SK-N-SH (cell line): ENCODE measurements at regions not wholly inside any gene's neighbourhood (a gene's known extent, or its start where the extent isn't known, plus 50 kb on each side); places are given as distances from the start of the nearest gene placed in this dataset.
A peak's percentile ranks its signal among the peaks of the same experiment; 100 is the strongest.

Source experiments
- CTCF ChIA-PET: fragments of 300-600, 350-600 bp; formaldehyde crosslinking; extraction: SDS; loops from one replicate; lab custom pipeline; 2021; lab: Yijun Ruan, JAX
- POLR2A ChIA-PET: fragments of 350-600 bp; sonication (Branson Sonifier 250); formaldehyde crosslinking; extraction: SDS; loops from one replicate; lab custom pipeline; 2020; ENCODE audit warnings: antibody characterized with exemption, inconsistent platforms; lab: Yijun Ruan, JAX
- DNase-seq: peaks from one replicate; pipeline ENCODE4 v3.0.0; 2012
- H2AFZ ChIP-seq: fragments of 200-600 bp; sonication (generic); 2 replicates; pipeline ENCODE4 v1.8.1; 2016; ENCODE audit warnings: antibody characterized with exemption, mild to moderate bottlenecking, low read depth
- H3F3A ChIP-seq: fragments of 200-600 bp; sonication (generic); replicated peaks from 2 replicates; pipeline ENCODE3; 2016; ENCODE audit warnings: antibody characterized with exemption, mild to moderate bottlenecking; ENCODE audit not compliant: insufficient read depth
- H3K27ac ChIP-seq, 2 experiments: fragments of 200-500 bp in 1 of 2; fragments of 200-600 bp in 1 of 2; sonication (Bioruptor generic) in 1 of 2; sonication (generic), shearing (Covaris generic) in 1 of 2; 2 replicates each; pipeline versions ENCODE4 v1.5.1 to v1.6.1; 2014 to 2016; ENCODE audit warnings: low read depth in 2 of 2, inconsistent platforms in 1 of 2, low read length in 1 of 2, mild to moderate bottlenecking in 1 of 2, mixed read lengths in 1 of 2
- H3K27me3 ChIP-seq: fragments of 200-600 bp; sonication (generic), shearing (Covaris generic); 2 replicates; pipeline ENCODE4 v1.6.1; 2016; ENCODE audit warnings: mixed run types; ENCODE audit not compliant: insufficient read depth
- H3K36me3 ChIP-seq, 2 experiments: fragments of 200-500 bp in 1 of 2; fragments of 200-600 bp in 1 of 2; sonication (Bioruptor generic) in 1 of 2; sonication (generic) in 1 of 2; replicated peaks in 1 of 2; 2 replicates each; pipeline versions ENCODE3 to v1.5.1; 2014 to 2016; ENCODE audit warnings: low read length in 1 of 2, mild to moderate bottlenecking in 1 of 2; ENCODE audit not compliant: insufficient read depth in 2 of 2, control insufficient read depth in 1 of 2
- H3K4me1 ChIP-seq, 2 experiments: fragments of 200-500 bp in 1 of 2; fragments of 200-600 bp in 1 of 2; sonication (Bioruptor generic) in 1 of 2; sonication (generic), shearing (Covaris generic) in 1 of 2; 2 replicates each; pipeline versions ENCODE4 v1.5.1 to v1.6.1; 2014 to 2016; ENCODE audit warnings: low read depth in 1 of 2, low read length in 1 of 2, mixed run types in 1 of 2; ENCODE audit not compliant: insufficient read depth in 2 of 2, control insufficient read depth in 1 of 2
- H3K4me2 ChIP-seq: fragments of 200-600 bp; sonication (generic), shearing (Covaris generic); 2 replicates; pipeline ENCODE4 v1.6.1; 2017; ENCODE audit warnings: mixed run types
- H3K4me3 ChIP-seq, 2 experiments: fragments of 200-500 bp in 1 of 2; fragments of 200-600 bp in 1 of 2; sonication (Bioruptor generic) in 1 of 2; sonication (generic), shearing (Covaris generic) in 1 of 2; 2 replicates each; pipeline versions ENCODE4 v1.5.1 to v1.8.1; 2014 to 2016; ENCODE audit warnings: low read depth in 2 of 2, inconsistent platforms in 1 of 2, low read length in 1 of 2, mild to moderate bottlenecking in 1 of 2, mixed read lengths in 1 of 2, moderate library complexity in 1 of 2
- H3K79me2 ChIP-seq: fragments of 200-600 bp; sonication (generic); 2 replicates; pipeline ENCODE4 v1.8.1; 2017; ENCODE audit warnings: mild to moderate bottlenecking; ENCODE audit not compliant: insufficient read depth
- H3K9ac ChIP-seq: fragments of 200-600 bp; sonication (generic); 2 replicates; pipeline ENCODE4 v1.6.1; 2017; ENCODE audit warnings: mixed run types
- H3K9me2 ChIP-seq: fragments of 200-600 bp; sonication (generic); 2 replicates; pipeline ENCODE4 v1.6.1; 2017; ENCODE audit warnings: mixed run types
- H3K9me3 ChIP-seq: fragments of 200-600 bp; sonication (generic); 2 replicates; pipeline ENCODE4 v1.6.1; 2017; ENCODE audit warnings: mixed run types, mild to moderate bottlenecking, moderate library complexity
- H4K20me1 ChIP-seq: fragments of 200-600 bp; sonication (generic); 2 replicates; pipeline ENCODE4 v1.6.1; 2017; ENCODE audit warnings: mild to moderate bottlenecking, mixed run types; ENCODE audit not compliant: insufficient read depth
- CTCF ChIP-seq: fragments of 200-600 bp; sonication (generic); IDR thresholded peaks from 2 replicates; pipeline ENCODE4 v1.6.1; 2017; ENCODE audit warnings: antibody characterized with exemption, mild to moderate bottlenecking, moderate library complexity
- ELF1 ChIP-seq: IDR thresholded peaks from 2 replicates; pipeline ENCODE4 v1.4.0; 2012
- EP300 ChIP-seq, 2 experiments: IDR thresholded peaks; 2 replicates each; pipeline versions ENCODE4 v1.4.0 to v1.6.1; 2012; ENCODE audit warnings: borderline replicate concordance in 1 of 2, low read depth in 1 of 2, low read length in 1 of 2
- EZH2phosphoT487 ChIP-seq: fragments of 200-600 bp; sonication (generic); IDR thresholded peaks from 2 replicates; pipeline ENCODE4 v1.6.1; 2017; ENCODE audit warnings: low read depth, mixed run types, mild to moderate bottlenecking, antibody characterized with exemption, moderate library complexity, borderline replicate concordance
- FOSL2 ChIP-seq: IDR thresholded peaks from 2 replicates; pipeline ENCODE4 v1.4.0; 2012; ENCODE audit warnings: low read depth, mild to moderate bottlenecking, moderate library complexity, borderline replicate concordance
- GATA2 ChIP-seq: sonication (generic); formaldehyde crosslinking; IDR thresholded peaks from 2 replicates; pipeline ENCODE4 v1.5.0; 2020; ENCODE audit warnings: mild to moderate bottlenecking, missing genetic modification reagents
- IRF3 ChIP-seq: fragments of 150-350 bp; IDR thresholded peaks from 2 replicates; pipeline ENCODE4 v1.6.1; 2016; ENCODE audit warnings: mild to moderate bottlenecking, low read depth, low read length
- JUND ChIP-seq: IDR thresholded peaks from 2 replicates; pipeline ENCODE4 v1.4.0; 2012
- MAX ChIP-seq: IDR thresholded peaks from 2 replicates; pipeline ENCODE4 v1.4.0; 2012; ENCODE audit warnings: low read depth
- MEF2A ChIP-seq: IDR thresholded peaks from 2 replicates; pipeline ENCODE4 v1.4.0; 2012; ENCODE audit warnings: low read depth, borderline replicate concordance
- MXI1 ChIP-seq: IDR thresholded peaks from 2 replicates; pipeline ENCODE4 v1.6.1; 2012; ENCODE audit warnings: mild to moderate bottlenecking, low read depth, low read length, improper control_type of control experiment
- NFIC ChIP-seq: IDR thresholded peaks from 2 replicates; pipeline ENCODE4 v1.4.0; 2012; ENCODE audit warnings: borderline replicate concordance
- POLR2AphosphoS5 ChIP-seq: IDR thresholded peaks from 2 replicates; pipeline ENCODE4 v1.6.1; 2012; ENCODE audit warnings: low read depth, low read length
- RAD21 ChIP-seq: IDR thresholded peaks from 2 replicates; pipeline ENCODE4 v1.6.1; 2012; ENCODE audit warnings: mild to moderate bottlenecking, low read length
- RCOR1 ChIP-seq: fragments of 150-350 bp; IDR thresholded peaks from 2 replicates; pipeline ENCODE4 v1.6.1; 2017; ENCODE audit warnings: antibody characterized with exemption, low read length
- REST ChIP-seq: IDR thresholded peaks from 2 replicates; pipeline ENCODE4 v1.6.1; 2012; ENCODE audit warnings: mild to moderate bottlenecking, low read depth, low read length, moderate library complexity
- RFX5 ChIP-seq: IDR thresholded peaks from 2 replicates; pipeline ENCODE4 v1.6.1; 2012; ENCODE audit warnings: mild to moderate bottlenecking, improper control_type of control experiment, low read length
- RXRA ChIP-seq: IDR thresholded peaks from 2 replicates; pipeline ENCODE4 v1.4.0; 2012; ENCODE audit warnings: low read depth, mild to moderate bottlenecking, borderline replicate concordance
- SIN3A ChIP-seq: IDR thresholded peaks from 2 replicates; pipeline ENCODE4 v1.6.1; 2012; ENCODE audit warnings: low read depth, mild to moderate bottlenecking, low read length, moderate library complexity, borderline replicate concordance
- SMC3 ChIP-seq: IDR thresholded peaks from 2 replicates; pipeline ENCODE4 v1.6.1; 2012; ENCODE audit warnings: low read depth, low read length, improper control_type of control experiment
- TCF12 ChIP-seq: IDR thresholded peaks from 2 replicates; pipeline ENCODE4 v1.4.0; 2012
- TEAD4 ChIP-seq: IDR thresholded peaks from 2 replicates; pipeline ENCODE4 v1.4.0; 2012; ENCODE audit warnings: mild to moderate bottlenecking, borderline replicate concordance; ENCODE audit not compliant: insufficient read depth
- USF1 ChIP-seq: IDR thresholded peaks from 2 replicates; pipeline ENCODE4 v1.4.0; 2012; ENCODE audit warnings: low read depth, borderline replicate concordance
- USF2 ChIP-seq: fragments of 150-350 bp; IDR thresholded peaks from 2 replicates; pipeline ENCODE4 v1.6.1; 2017; ENCODE audit warnings: antibody characterized with exemption, low read length, low read depth, borderline replicate concordance
- WGBS: methylation state at CpG from one replicate; pipeline ENCODE4 v1.1.6; 2017; ENCODE audit warnings: low lambda C conversion rate; 5-methylcytosine and 5-hydroxymethylcytosine counted together

GRCh38 chr13:34357435-34358232 is 539.7 kb downstream of the RFC3 start:
- ChIA-PET POLR2A (no interaction called here), CTCF (no interaction called here)
- Histone ChIP-seq H3K9ac (peak overlapping the region; percentile 54; the same call in 1 of the 2 replicates), H3K4me1 (peaks cover 19 to 25% of the 10 kb centered on the region in 2 experiments; a peak in 3 of 4 replicates), H3K9me3 (no peaks in the 10 kb centered on the region), H3K4me3 (no peak overlapping the region), H3K27ac (peak overlapping the region; percentile 51 to 87), H3K79me2 (no peaks in the 10 kb centered on the region), H3F3A (peaks cover 28% of the 10 kb centered on the region), H3K27me3 (no peaks in the 10 kb centered on the region), H3K9me2 (no peaks in the 10 kb centered on the region), H2AFZ (peak overlapping the region; percentile 67; the same call in 1 of the 2 replicates), H3K4me2 (peak overlapping the region; percentile 57), H4K20me1 (no peaks in the 10 kb centered on the region), H3K36me3 (no peaks in the 10 kb centered on the region)
- no peak for DNase-seq
- 31% methylated on average over 8 of the region's 10 CpGs for WGBS
- TF ChIP-seq RXRA, result no peak
- peak; percentile 60; the same call in 1 of the 2 replicates for TF ChIP-seq NFIC
- peak; percentile 28; the same call in 1 of the 2 replicates for TF ChIP-seq CTCF
- TF ChIP-seq TCF12, result peak; percentile 87
- no peak for TF ChIP-seq SIN3A
- no peak for TF ChIP-seq MXI1
- no peak for TF ChIP-seq RCOR1
- TF ChIP-seq GATA2, result no peak
- TF ChIP-seq EZH2phosphoT487, result no peak
- no peak for TF ChIP-seq USF2
- no peak for TF ChIP-seq RFX5
- TF ChIP-seq USF1, result no peak
- peak; percentile 72 for TF ChIP-seq JUND
- TF ChIP-seq POLR2AphosphoS5, result peak; percentile 51; the same call in 1 of the 2 replicates
- no peak for TF ChIP-seq SMC3
- peak; percentile 75 for TF ChIP-seq FOSL2
- TF ChIP-seq MAX, result peak; percentile 68; the same call in 1 of the 2 replicates
- peak; percentile 25; the same call in 1 of the 2 replicates for TF ChIP-seq RAD21
- peak in 1 of 2 experiments; percentile 88; a peak in 2 of 4 replicates for TF ChIP-seq EP300 (IDR thresholded peaks at IDR 0.05; ENCODE audit: borderline replicate concordance in 1 of 2, low read depth in 1 of 2, low read length in 1 of 2)
- TF ChIP-seq IRF3, result no peak
- TF ChIP-seq MEF2A, result peak; percentile 58; the same call in 1 of the 2 replicates
- peak; percentile 42; the same call in 1 of the 2 replicates for TF ChIP-seq TEAD4
- peak; percentile 47; the same call in 1 of the 2 replicates for TF ChIP-seq ELF1
- TF ChIP-seq REST, result 0 out of 2 replicates have a peak, but pooled peaks have one; percentile 6
